HepG2 (cell line): ENCODE measurements at regions not wholly inside any gene's neighbourhood (a gene's known extent, or its start where the extent isn't known, plus 50 kb on each side); places are given as distances from the start of the nearest gene placed in this dataset.

Source experiments
- ARNT ChIP-seq: fragments of 450-650 bp; IDR thresholded peaks from 2 replicates; pipeline ENCODE4 v1.6.1; 2017
- NR2C2 ChIP-seq: sonication (generic); formaldehyde crosslinking; IDR thresholded peaks from 2 replicates; pipeline ENCODE4 v1.4.0; 2020; ENCODE audit warnings: missing genetic modification reagents, mild to moderate bottlenecking, moderate library complexity, borderline replicate concordance
- ZNF558 ChIP-seq: sonication (generic); formaldehyde crosslinking; IDR thresholded peaks from 2 replicates; pipeline ENCODE4 v1.9.0; 2022; ENCODE audit warnings: mild to moderate bottlenecking, missing genetic modification reagents, borderline replicate concordance
- TF ChIP-seq, protein P1 (sequence below): sonication (generic); formaldehyde crosslinking; IDR thresholded peaks from 2 replicates; pipeline ENCODE4 v1.5.0; 2020; ENCODE audit warnings: mild to moderate bottlenecking, missing genetic modification reagents, moderate library complexity
- TF ChIP-seq, protein P2 (sequence below): sonication (generic); formaldehyde crosslinking; IDR thresholded peaks from 2 replicates; pipeline ENCODE4 v1.4.0; 2020; ENCODE audit warnings: missing genetic modification reagents

DNA sequence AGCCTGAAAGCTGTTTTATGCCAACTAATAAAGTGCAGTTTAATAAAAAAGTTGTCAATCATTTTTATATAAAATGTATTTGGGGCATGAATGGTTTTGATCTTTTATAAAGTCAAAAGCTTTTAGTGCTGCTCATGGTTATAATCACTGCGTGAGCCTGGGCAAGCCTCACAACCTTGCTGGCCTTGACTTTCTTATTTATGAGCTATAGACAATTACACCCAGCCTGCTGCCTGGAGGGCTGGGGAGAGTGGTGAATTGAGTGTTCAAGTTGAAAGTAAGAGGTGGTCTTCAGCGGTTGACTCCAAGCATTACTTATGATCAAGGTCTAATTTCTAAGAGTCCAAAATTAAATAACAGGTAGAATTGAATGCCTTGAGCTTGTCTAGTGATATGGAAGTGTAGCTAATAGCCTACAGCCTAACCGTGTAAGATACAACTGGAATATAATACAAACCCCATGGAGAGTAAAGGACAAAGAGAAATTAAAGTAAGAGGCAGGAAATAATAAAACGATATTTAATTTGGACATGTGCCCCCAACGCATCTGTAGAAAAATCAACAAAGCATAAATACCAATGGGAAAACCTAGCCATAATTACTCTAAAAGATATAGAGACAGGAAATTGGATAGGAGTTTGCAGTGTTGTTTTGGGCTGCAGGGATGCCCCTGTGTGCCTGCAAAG lies 106.0 kb upstream of the CYP1B1 start:
- no peak for TF ChIP-seq ZNF558 (CRISPR knock-in tag)
- TF ChIP-seq, protein P1, sequence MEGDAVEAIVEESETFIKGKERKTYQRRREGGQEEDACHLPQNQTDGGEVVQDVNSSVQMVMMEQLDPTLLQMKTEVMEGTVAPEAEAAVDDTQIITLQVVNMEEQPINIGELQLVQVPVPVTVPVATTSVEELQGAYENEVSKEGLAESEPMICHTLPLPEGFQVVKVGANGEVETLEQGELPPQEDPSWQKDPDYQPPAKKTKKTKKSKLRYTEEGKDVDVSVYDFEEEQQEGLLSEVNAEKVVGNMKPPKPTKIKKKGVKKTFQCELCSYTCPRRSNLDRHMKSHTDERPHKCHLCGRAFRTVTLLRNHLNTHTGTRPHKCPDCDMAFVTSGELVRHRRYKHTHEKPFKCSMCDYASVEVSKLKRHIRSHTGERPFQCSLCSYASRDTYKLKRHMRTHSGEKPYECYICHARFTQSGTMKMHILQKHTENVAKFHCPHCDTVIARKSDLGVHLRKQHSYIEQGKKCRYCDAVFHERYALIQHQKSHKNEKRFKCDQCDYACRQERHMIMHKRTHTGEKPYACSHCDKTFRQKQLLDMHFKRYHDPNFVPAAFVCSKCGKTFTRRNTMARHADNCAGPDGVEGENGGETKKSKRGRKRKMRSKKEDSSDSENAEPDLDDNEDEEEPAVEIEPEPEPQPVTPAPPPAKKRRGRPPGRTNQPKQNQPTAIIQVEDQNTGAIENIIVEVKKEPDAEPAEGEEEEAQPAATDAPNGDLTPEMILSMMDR (CRISPR knock-in tag): no peak
- TF ChIP-seq, protein P2, sequence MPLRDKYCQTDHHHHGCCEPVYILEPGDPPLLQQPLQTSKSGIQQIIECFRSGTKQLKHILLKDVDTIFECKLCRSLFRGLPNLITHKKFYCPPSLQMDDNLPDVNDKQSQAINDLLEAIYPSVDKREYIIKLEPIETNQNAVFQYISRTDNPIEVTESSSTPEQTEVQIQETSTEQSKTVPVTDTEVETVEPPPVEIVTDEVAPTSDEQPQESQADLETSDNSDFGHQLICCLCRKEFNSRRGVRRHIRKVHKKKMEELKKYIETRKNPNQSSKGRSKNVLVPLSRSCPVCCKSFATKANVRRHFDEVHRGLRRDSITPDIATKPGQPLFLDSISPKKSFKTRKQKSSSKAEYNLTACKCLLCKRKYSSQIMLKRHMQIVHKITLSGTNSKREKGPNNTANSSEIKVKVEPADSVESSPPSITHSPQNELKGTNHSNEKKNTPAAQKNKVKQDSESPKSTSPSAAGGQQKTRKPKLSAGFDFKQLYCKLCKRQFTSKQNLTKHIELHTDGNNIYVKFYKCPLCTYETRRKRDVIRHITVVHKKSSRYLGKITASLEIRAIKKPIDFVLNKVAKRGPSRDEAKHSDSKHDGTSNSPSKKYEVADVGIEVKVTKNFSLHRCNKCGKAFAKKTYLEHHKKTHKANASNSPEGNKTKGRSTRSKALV (CRISPR knock-in tag): no peak
- no peak for TF ChIP-seq ARNT
- no peak for TF ChIP-seq NR2C2
